ENCODE measurements at regions not wholly inside any gene's neighbourhood (a gene's known extent, or its start where the extent isn't known, plus 50 kb on each side); places are given as distances from the start of the nearest gene placed in this dataset.

DNA sequence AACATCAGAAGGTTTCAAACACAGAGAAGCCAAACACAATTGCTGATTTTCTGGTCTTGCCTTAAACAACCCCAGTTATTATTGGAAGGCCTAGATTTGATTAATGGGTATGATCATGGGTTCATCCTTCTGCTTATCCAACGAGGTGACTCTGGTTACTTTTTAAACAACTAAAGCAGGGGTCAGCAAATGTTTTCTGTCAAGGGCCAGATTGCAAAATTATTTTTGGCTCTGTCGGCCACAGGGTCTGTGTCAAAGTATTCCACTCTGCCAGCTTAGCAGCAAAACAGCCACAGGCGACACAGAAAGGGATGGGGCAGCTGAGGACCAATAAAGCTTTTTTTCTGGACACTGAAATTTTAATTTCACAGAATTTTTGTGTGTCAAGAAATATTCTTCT is 249.1 kb upstream of the STS start:
- Mint-ChIP-seq H3K9me3 (ENCODE audit: unreplicated experiment) (no peaks in the 10 kb centered on the region), H3K4me3 (ENCODE audit: unreplicated experiment) (no peak overlapping the region), H3K27me3 (ENCODE audit: insufficient read depth, unreplicated experiment) (no peaks in the 10 kb centered on the region), H3K27ac (ENCODE audit: unreplicated experiment) (no peak overlapping the region), H3K4me1 (ENCODE audit: low read depth, unreplicated experiment) (no peaks in the 10 kb centered on the region), H3K36me3 (ENCODE audit: insufficient read depth, unreplicated experiment) (no peaks in the 10 kb centered on the region)
- POLR2A ChIA-PET = no interaction called here
- H3K36me3 ChIP-seq (ENCODE audit: control insufficient read depth, insufficient read depth, low read length) = no peaks in the 10 kb centered on the region
- intact Hi-C loops (cut with micrococcal nuclease; ENCODE audit: unreplicated experiment) = no loop called here
- H3K4me1 ChIP-seq = no peaks in the 10 kb centered on the region
- CTCF ChIA-PET = no interaction called here
- H3K9me3 ChIP-seq = no peaks in the 10 kb centered on the region
- BruUV-seq (replicated peaks) = no TSS peak
- no peak for DNase-seq
- TF ChIP-seq, protein P1, sequence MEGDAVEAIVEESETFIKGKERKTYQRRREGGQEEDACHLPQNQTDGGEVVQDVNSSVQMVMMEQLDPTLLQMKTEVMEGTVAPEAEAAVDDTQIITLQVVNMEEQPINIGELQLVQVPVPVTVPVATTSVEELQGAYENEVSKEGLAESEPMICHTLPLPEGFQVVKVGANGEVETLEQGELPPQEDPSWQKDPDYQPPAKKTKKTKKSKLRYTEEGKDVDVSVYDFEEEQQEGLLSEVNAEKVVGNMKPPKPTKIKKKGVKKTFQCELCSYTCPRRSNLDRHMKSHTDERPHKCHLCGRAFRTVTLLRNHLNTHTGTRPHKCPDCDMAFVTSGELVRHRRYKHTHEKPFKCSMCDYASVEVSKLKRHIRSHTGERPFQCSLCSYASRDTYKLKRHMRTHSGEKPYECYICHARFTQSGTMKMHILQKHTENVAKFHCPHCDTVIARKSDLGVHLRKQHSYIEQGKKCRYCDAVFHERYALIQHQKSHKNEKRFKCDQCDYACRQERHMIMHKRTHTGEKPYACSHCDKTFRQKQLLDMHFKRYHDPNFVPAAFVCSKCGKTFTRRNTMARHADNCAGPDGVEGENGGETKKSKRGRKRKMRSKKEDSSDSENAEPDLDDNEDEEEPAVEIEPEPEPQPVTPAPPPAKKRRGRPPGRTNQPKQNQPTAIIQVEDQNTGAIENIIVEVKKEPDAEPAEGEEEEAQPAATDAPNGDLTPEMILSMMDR (IDR thresholded peaks at IDR 0.05; ENCODE audit: insufficient read depth in 1 of 2, low read depth in 1 of 2, low read length in 1 of 2, severe bottlenecking in 1 of 2, unreplicated experiment in 1 of 2) = no peak
- no peaks in the 10 kb centered on the region for H3K27me3 ChIP-seq (replicated peaks; ENCODE audit: control insufficient read depth, insufficient read depth, low read length)
- H3K4me3 ChIP-seq (ENCODE audit: low read depth, low read length) = no peak overlapping the region

DNA sequence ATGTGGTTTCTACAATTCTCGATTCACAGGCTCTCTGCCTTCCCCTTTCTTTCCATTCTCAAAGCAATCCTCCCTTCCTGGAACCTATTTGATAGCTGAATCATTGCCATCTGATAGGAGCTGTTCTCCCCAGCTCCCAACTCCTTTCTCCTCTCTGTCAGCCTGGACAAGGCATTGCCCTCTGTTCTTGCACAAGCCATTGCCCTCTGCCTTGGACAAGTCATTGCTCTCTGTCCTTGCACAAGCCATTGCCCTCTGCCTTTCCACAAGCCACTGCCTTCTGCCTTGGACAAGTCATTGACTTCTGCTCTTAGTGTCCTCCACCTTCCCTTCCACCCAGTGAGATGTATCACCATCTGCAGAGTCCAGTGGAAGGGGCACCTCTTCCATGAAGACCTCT is 256.1 kb upstream of the STS start:
- CTCF ChIA-PET = no interaction called here
- Histone ChIP-seq H3K9me3 (no peaks in the 10 kb centered on the region), H3K4me3 (ENCODE audit: low read depth, low read length) (no peak overlapping the region), H3K36me3 (ENCODE audit: control insufficient read depth, insufficient read depth, low read length) (no peaks in the 10 kb centered on the region), H3K4me1 (no peaks in the 10 kb centered on the region), H3K27me3 (replicated peaks; ENCODE audit: control insufficient read depth, insufficient read depth, low read length) (no peaks in the 10 kb centered on the region)
- POLR2A ChIA-PET = no interaction called here
- no peak for DNase-seq
- Mint-ChIP-seq H3K4me3 (ENCODE audit: unreplicated experiment) (no peak overlapping the region), H3K36me3 (ENCODE audit: insufficient read depth, unreplicated experiment) (peaks cover 6% of the 10 kb centered on the region), H3K9me3 (ENCODE audit: unreplicated experiment) (no peaks in the 10 kb centered on the region), H3K27me3 (ENCODE audit: insufficient read depth, unreplicated experiment) (no peaks in the 10 kb centered on the region), H3K4me1 (ENCODE audit: low read depth, unreplicated experiment) (no peaks in the 10 kb centered on the region), H3K27ac (ENCODE audit: unreplicated experiment) (no peak overlapping the region)
- intact Hi-C loops (cut with micrococcal nuclease; ENCODE audit: unreplicated experiment) = no loop called here
- TF ChIP-seq, protein P1 (IDR thresholded peaks at IDR 0.05; ENCODE audit: insufficient read depth in 1 of 2, low read depth in 1 of 2, low read length in 1 of 2, severe bottlenecking in 1 of 2, unreplicated experiment in 1 of 2) = no peak
- no TSS peak for BruUV-seq (replicated peaks)

DNA sequence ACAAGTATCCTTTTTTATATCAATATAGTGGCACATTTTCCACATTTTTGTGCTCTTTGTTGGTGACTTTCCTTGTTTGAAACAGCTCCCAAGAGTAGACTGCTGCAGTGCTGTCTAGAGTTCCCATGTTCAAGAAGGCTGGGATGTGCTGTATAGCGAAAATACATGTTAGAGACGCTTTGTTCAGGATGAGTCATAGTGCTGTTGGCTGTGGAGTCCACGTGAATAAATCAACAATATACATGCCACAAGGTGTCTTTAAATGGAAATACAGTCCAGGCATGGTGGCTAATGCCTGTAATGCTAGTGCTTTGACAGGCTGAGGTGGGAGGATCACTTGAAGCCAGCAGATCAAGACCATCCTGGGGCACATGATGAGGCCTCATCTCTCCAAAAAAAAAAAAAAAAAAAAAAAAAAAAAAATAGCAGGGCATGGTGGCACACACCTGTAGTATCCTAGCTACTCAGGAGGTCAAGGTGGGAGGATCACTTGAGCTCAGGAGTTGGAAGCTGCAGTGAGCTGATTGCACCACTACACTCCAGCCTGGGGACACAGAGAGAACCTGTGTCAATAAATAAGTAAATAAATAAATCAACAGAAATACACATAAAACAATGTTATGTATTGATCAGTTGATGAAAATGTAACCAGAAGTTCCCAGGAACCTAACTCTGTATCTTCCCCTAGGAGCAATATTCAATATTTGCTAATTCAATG is 256.8 kb upstream of the STS start:
- DNase-seq = no peak
- no peak overlapping the region for H3K4me3 ChIP-seq (ENCODE audit: low read depth, low read length)
- no TSS peak for BruUV-seq (replicated peaks)
- TF ChIP-seq, protein P1 (IDR thresholded peaks at IDR 0.05; ENCODE audit: insufficient read depth in 1 of 2, low read depth in 1 of 2, low read length in 1 of 2, severe bottlenecking in 1 of 2, unreplicated experiment in 1 of 2) = no peak
- no peaks in the 10 kb centered on the region for H3K4me1 ChIP-seq
- Mint-ChIP-seq H3K27me3 (ENCODE audit: insufficient read depth, unreplicated experiment) (no peaks in the 10 kb centered on the region), H3K4me3 (ENCODE audit: unreplicated experiment) (no peak overlapping the region), H3K4me1 (ENCODE audit: low read depth, unreplicated experiment) (no peaks in the 10 kb centered on the region), H3K36me3 (ENCODE audit: insufficient read depth, unreplicated experiment) (peaks cover 6% of the 10 kb centered on the region), H3K27ac (ENCODE audit: unreplicated experiment) (no peak overlapping the region), H3K9me3 (ENCODE audit: unreplicated experiment) (no peaks in the 10 kb centered on the region)
- H3K36me3 ChIP-seq (ENCODE audit: control insufficient read depth, insufficient read depth, low read length) = no peaks in the 10 kb centered on the region
- ChIA-PET POLR2A (no interaction called here), CTCF (no interaction called here)
- intact Hi-C loops (cut with micrococcal nuclease; ENCODE audit: unreplicated experiment) = no loop called here
- H3K27me3 ChIP-seq (replicated peaks; ENCODE audit: control insufficient read depth, insufficient read depth, low read length) = no peaks in the 10 kb centered on the region
- H3K9me3 ChIP-seq = no peaks in the 10 kb centered on the region

Measured in Caco-2 (cell line).